ENCODE measurements at regions not wholly inside any gene's neighbourhood (a gene's known extent, or its start where the extent isn't known, plus 50 kb on each side); places are given as distances from the start of the nearest gene placed in this dataset.

GRCh38 chr2:228777855-228778355, 493.2 kb downstream of the PID1 start:
- no peaks in the 10 kb centered on the region for H3K79me2 ChIP-seq (ENCODE audit: insufficient read depth, low read length)
- no peak overlapping the region for H3K4me3 ChIP-seq (replicated peaks in 1 of 3; ENCODE audit: insufficient read depth in 1 of 3, low read depth in 2 of 3, low read length in 3 of 3)
- CTCF ChIA-PET (ENCODE audit: low intra/inter-chr PET ratio, low total read pairs): no interaction called here
- in situ Hi-C loops (cut with HindIII; ENCODE audit: extremely low pct_ligation_motif_present, low pct_unique_long_range_greater_than_20kb): no loop called here
- no peaks in the 10 kb centered on the region for H3K36me3 ChIP-seq (replicated peaks in 1 of 2; ENCODE audit: control insufficient read depth in 1 of 2, insufficient read depth in 2 of 2, low read length in 2 of 2)
- ATAC-seq: no peak
- WGBS (ENCODE audit: low lambda C conversion rate): 8% methylated on average over 5 of the region's 5 CpGs
- H3K27ac ChIP-seq (ENCODE audit: extremely low read length, insufficient read depth, low read length): no peak overlapping the region
- no peak overlapping the region for H2AFZ ChIP-seq (ENCODE audit: low read length)
- H3K4me1 ChIP-seq (ENCODE audit: insufficient read depth, low read length): no peaks in the 10 kb centered on the region
- H3K9ac ChIP-seq (ENCODE audit: insufficient read depth, low read depth, low read length): no peak overlapping the region
- peaks cover 96% of the 10 kb centered on the region for H3K9me3 ChIP-seq (ENCODE audit: low read length)
- no peak for TF ChIP-seq ZNF747 (CRISPR knock-in tag; IDR thresholded peaks at IDR 0.05; ENCODE audit: borderline replicate concordance)
- FAIRE-seq: no peak
- H3K27me3 ChIP-seq (ENCODE audit: control insufficient read depth in 1 of 2, insufficient read depth in 2 of 2, low read length in 2 of 2): no peaks in the 10 kb centered on the region
- DNase-seq (ENCODE audit: low spot score): no peak
- no peaks in the 10 kb centered on the region for H4K20me1 ChIP-seq (ENCODE audit: insufficient read depth, low read length)
- no peak overlapping the region for H3K4me2 ChIP-seq (ENCODE audit: low read depth, low read length)
- BruUV-seq (replicated peaks): no TSS peak
- intact Hi-C loops (cut with micrococcal nuclease; ENCODE audit: unreplicated experiment): no loop called here
- POLR2A ChIA-PET: no interaction called here

- Histone ChIP-seq H3K36me3 (replicated peaks in 1 of 2; ENCODE audit: control insufficient read depth in 1 of 2, insufficient read depth in 2 of 2, low read length in 2 of 2) (no peaks in the 10 kb centered on the region), H3K4me2 (ENCODE audit: low read depth, low read length) (no peak overlapping the region), H3K79me2 (ENCODE audit: insufficient read depth, low read length) (no peaks in the 10 kb centered on the region), H3K4me1 (ENCODE audit: insufficient read depth, low read length) (no peaks in the 10 kb centered on the region), H3K27ac (ENCODE audit: extremely low read length, insufficient read depth, low read length) (no peak overlapping the region), H3K9me3 (ENCODE audit: low read length) (peaks cover 93% of the 10 kb centered on the region), H2AFZ (ENCODE audit: low read length) (no peak overlapping the region), H3K4me3 (replicated peaks in 1 of 3; ENCODE audit: insufficient read depth in 1 of 3, low read depth in 2 of 3, low read length in 3 of 3) (no peak overlapping the region), H4K20me1 (ENCODE audit: insufficient read depth, low read length) (no peaks in the 10 kb centered on the region), H3K27me3 (ENCODE audit: control insufficient read depth in 1 of 2, insufficient read depth in 2 of 2, low read length in 2 of 2) (no peaks in the 10 kb centered on the region), H3K9ac (ENCODE audit: insufficient read depth, low read depth, low read length) (no peak overlapping the region)
- BruUV-seq (replicated peaks): no TSS peak
- DNase-seq (ENCODE audit: low spot score): no peak
- ChIA-PET CTCF (ENCODE audit: low intra/inter-chr PET ratio, low total read pairs) (no interaction called here), POLR2A (no interaction called here)
- FAIRE-seq: no peak
- intact Hi-C loops (cut with micrococcal nuclease; ENCODE audit: unreplicated experiment) (no loop called here), in situ Hi-C loops (cut with HindIII; ENCODE audit: extremely low pct_ligation_motif_present, low pct_unique_long_range_greater_than_20kb) (no loop called here)
- WGBS (ENCODE audit: low lambda C conversion rate): 1% methylated on average over 2 of the region's 2 CpGs
- ATAC-seq: no peak
- no peak for TF ChIP-seq THAP11 (CRISPR knock-in tag; IDR thresholded peaks at IDR 0.05)
- TF ChIP-seq ZMYM3 (CRISPR knock-in tag; IDR thresholded peaks at IDR 0.05): no peak
- no peak for TF ChIP-seq IKZF1 (IDR thresholded peaks at IDR 0.05)
- no peak for TF ChIP-seq ZBTB1 (CRISPR knock-in tag; IDR thresholded peaks at IDR 0.05; ENCODE audit: borderline replicate concordance)
These were observed 496.5 kb downstream of the PID1 start for GRCh38 chr2:228774548-228774947.

All from HepG2 (cell line).